ENCODE measurements at regions not wholly inside any gene's neighbourhood (a gene's known extent, or its start where the extent isn't known, plus 50 kb on each side); places are given as distances from the start of the nearest gene placed in this dataset.

DNA sequence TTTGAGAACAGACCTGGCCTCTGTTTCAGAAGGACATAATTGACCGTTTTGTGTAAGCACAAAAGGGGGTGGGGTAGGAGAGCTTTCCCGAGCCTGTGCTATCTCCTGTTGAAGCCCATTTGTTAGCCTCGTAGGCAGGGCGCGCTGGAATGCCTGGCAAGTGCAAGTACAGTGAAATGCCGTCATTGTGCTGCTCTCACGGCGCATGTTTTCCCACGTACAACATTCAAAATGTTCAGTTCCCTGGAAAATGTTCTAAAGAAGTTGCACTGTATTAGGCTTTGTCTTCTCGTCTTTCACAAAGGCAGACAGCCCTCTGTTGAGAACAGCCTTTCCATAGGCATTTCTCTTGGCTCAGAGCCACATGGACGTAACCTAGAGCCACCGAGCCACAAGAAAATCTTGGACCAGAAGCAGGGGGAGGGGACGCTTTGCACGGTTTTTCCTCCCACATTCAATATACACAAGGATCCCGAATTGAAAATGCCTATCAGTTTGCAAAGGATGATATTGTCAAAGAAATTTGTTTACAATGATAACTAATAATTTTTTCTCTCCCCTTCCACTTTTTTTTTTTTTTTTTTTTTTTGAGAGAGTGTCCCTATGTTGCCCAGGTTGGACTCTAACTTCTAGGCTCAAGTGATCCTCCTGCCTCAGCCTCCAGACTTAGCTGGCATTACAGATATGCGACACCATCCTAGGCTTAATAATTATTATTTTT, 54.6 kb upstream of the RAPGEF2 start:
- DNase-seq (ENCODE audit: low spot score in 2 of 2), result peak; percentile 39 to 87
- intact Hi-C loops (cut with DNase I; ENCODE audit: low total_unique reads), result no loop called here
- TF ChIP-seq, protein P1, sequence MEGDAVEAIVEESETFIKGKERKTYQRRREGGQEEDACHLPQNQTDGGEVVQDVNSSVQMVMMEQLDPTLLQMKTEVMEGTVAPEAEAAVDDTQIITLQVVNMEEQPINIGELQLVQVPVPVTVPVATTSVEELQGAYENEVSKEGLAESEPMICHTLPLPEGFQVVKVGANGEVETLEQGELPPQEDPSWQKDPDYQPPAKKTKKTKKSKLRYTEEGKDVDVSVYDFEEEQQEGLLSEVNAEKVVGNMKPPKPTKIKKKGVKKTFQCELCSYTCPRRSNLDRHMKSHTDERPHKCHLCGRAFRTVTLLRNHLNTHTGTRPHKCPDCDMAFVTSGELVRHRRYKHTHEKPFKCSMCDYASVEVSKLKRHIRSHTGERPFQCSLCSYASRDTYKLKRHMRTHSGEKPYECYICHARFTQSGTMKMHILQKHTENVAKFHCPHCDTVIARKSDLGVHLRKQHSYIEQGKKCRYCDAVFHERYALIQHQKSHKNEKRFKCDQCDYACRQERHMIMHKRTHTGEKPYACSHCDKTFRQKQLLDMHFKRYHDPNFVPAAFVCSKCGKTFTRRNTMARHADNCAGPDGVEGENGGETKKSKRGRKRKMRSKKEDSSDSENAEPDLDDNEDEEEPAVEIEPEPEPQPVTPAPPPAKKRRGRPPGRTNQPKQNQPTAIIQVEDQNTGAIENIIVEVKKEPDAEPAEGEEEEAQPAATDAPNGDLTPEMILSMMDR (IDR thresholded peaks at IDR 0.05), result no peak
- TF ChIP-seq POLR2A (IDR thresholded peaks at IDR 0.05), result no peak
- H3K4me3 ChIP-seq (ENCODE audit: low read depth, poor library complexity, severe bottlenecking), result no peak overlapping the region
- 19 to 22% methylated on average over 16 of the region's 16 CpGs for WGBS, 2 donors

DNA sequence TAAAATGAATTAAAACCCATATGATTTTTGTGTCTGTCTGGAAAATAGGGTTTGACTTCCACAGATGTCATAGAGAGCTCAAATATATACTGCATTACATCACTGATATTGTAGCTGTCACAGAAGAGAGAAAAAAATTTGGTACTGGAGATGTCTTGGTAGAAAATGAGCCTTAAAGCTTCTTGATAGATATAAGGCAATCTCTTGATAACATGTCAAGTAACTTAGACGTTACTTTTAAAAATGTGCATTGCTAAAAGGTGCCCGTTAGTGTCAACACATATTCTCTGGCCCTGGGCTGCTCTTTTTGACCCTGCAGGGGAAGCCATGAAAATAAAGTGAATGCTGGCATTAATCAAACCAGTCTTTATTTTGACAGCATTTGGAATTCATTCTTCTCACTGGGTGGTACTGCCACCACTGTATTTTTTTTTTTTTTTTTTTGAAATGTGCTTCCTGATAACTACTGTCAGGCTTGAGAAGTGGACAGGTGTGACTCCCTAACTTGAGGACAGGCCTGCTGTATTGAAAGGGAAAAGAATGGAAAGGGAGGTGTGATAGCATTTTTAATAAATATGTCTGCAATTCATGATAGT, 53.0 kb upstream of the RAPGEF2 start:
- no peak for DNase-seq (ENCODE audit: low spot score in 2 of 2)
- WGBS, 2 donors, result 81 to 84% methylated on average over 2 of the region's 2 CpGs
- intact Hi-C loops (cut with DNase I; ENCODE audit: low total_unique reads), result no loop called here
- H3K4me3 ChIP-seq (ENCODE audit: low read depth, poor library complexity, severe bottlenecking), result no peak overlapping the region
- TF ChIP-seq POLR2A (IDR thresholded peaks at IDR 0.05), result no peak
- TF ChIP-seq, protein P1 (IDR thresholded peaks at IDR 0.05), result no peak

DNA sequence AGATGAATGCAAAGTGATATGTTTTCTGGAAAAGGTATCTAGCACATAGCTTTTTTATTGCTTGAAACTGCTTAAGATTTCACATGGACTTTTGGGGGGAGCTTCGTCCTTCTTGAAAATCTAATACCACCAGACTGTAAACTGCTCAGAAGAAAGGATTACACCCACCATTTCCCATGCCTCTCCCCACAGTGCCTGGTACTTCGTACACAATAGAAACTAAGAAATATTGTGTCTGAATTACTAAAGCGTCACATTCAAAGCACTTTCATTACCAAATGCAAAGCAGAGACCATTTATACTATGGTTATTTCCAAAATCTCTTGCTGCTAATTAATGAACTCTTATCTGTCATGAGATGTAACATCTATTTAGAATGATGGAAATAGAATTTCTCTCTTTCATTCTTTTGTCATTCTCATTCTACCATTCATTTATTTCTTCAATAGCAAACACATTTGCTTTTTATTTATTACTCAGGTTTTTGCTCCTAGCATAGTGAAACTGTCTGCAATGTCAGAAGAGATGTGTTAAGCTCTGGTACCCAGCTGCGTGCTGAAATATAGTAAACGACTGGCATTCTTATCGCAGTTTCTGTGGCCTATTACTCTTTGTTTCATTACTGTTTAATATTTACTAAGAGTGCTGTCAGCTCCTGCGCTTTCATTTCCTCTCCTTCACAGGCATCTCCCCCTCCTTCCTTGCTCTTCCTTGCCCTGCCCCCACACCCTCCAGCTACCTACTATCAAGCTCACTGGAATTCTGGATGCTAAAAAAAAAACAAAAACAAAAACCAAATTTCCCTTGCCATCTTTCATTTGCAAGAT, 51.4 kb upstream of the RAPGEF2 start:
- TF ChIP-seq, protein P1 (IDR thresholded peaks at IDR 0.05), result no peak
- TF ChIP-seq POLR2A (IDR thresholded peaks at IDR 0.05), result no peak
- no peak overlapping the region for H3K4me3 ChIP-seq (ENCODE audit: low read depth, poor library complexity, severe bottlenecking)
- no peak for DNase-seq (ENCODE audit: low spot score in 2 of 2)
- intact Hi-C loops (cut with DNase I; ENCODE audit: low total_unique reads), result no loop called here
- 57 to 70% methylated on average over 7 of the region's 7 CpGs for WGBS, 2 donors

DNA sequence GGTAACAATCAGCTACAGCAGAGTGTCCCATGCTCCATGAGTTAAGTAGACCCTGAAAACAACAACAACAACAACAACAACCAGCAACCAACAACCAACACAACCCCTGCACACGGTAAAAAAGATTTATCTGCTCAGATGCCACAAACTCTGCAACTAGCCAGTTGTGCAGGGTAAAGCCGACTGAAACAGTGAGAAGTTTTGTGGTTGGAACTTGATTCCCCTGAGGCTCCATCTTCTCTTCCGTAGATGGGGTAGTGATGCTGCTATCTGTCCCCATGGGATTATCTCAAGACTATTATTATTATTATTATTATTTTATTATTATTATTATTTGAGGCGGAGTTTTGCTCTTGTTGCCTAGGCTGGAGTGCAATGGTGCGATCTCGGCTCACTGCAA, 50.6 kb upstream of the RAPGEF2 start:
- H3K4me3 ChIP-seq (ENCODE audit: low read depth, poor library complexity, severe bottlenecking), result no peak overlapping the region
- intact Hi-C loops (cut with DNase I; ENCODE audit: low total_unique reads), result no loop called here
- 84% methylated on average over 6 of the region's 6 CpGs for WGBS, 2 donors
- DNase-seq (ENCODE audit: low spot score in 2 of 2), result no peak
- TF ChIP-seq, protein P1 (IDR thresholded peaks at IDR 0.05), result no peak
- no peak for TF ChIP-seq POLR2A (IDR thresholded peaks at IDR 0.05)

All from lower leg skin (tissue), 4 donors.